Nucleus accumbens (tissue), 56 donors: ENCODE measurements at regions not wholly inside any gene's neighbourhood (a gene's known extent, or its start where the extent isn't known, plus 50 kb on each side); places are given as distances from the start of the nearest gene placed in this dataset.

Experiments
- DNase-seq, 56 donors: peaks; one replicate each; lab custom pipeline; 2025; lab: John Stamatoyannopoulos, UW

GRCh38 chr2:81979086-81979485, 1674.5 kb upstream of the LRRTM1 start:
- DNase-seq, result no peak

- DNase-seq, result no peak
These were observed 1672.4 kb upstream of the LRRTM1 start for GRCh38 chr2:81976998-81977397.

- no peak for DNase-seq
These were observed 1669.7 kb upstream of the LRRTM1 start for GRCh38 chr2:81974216-81974615.

GRCh38 chr2:81942876-81943275, 1638.3 kb upstream of the LRRTM1 start:
- no peak for DNase-seq

- no peak for DNase-seq
These were observed 1637.7 kb upstream of the LRRTM1 start for GRCh38 chr2:81942136-81942680.

GRCh38 chr2:81940266-81940955, 1635.9 kb upstream of the LRRTM1 start:
- DNase-seq, result no peak

- DNase-seq, result no peak
These were observed 1633.4 kb upstream of the LRRTM1 start for GRCh38 chr2:81937944-81938343.

- DNase-seq, result no peak
These were observed 1599.0 kb upstream of the LRRTM1 start for GRCh38 chr2:81903534-81903933.

- no peak for DNase-seq
These were observed 1596.5 kb upstream of the LRRTM1 start for GRCh38 chr2:81901017-81901416.

- DNase-seq, result no peak
These were observed 1591.2 kb upstream of the LRRTM1 start for GRCh38 chr2:81895620-81896250.

- DNase-seq, result no peak
These were observed 1590.0 kb upstream of the LRRTM1 start for GRCh38 chr2:81894451-81894990.

- DNase-seq, result no peak
These were observed 1572.1 kb upstream of the LRRTM1 start for GRCh38 chr2:81876624-81877023.

GRCh38 chr2:81872006-81872405, 1567.5 kb upstream of the LRRTM1 start:
- no peak for DNase-seq

- DNase-seq, result no peak
These were observed 1565.6 kb upstream of the LRRTM1 start for GRCh38 chr2:81870119-81870518.

GRCh38 chr2:81858998-81859397, 1554.4 kb upstream of the LRRTM1 start:
- DNase-seq, result no peak

- DNase-seq, result no peak
These were observed 1548.8 kb upstream of the LRRTM1 start for GRCh38 chr2:81853341-81853740.

GRCh38 chr2:81852651-81853050, 1548.1 kb upstream of the LRRTM1 start:
- no peak for DNase-seq

- DNase-seq, result no peak
These were observed 1535.2 kb upstream of the LRRTM1 start for GRCh38 chr2:81839780-81840179.

GRCh38 chr2:81835321-81836000, 1530.9 kb upstream of the LRRTM1 start:
- DNase-seq, result no peak

- DNase-seq, result no peak
These were observed 1482.3 kb upstream of the LRRTM1 start for GRCh38 chr2:81786811-81787210.

- no peak for DNase-seq
These were observed 1462.8 kb upstream of the LRRTM1 start for GRCh38 chr2:81767187-81767912.
